ENCODE measurements at regions not wholly inside any gene's neighbourhood (a gene's known extent, or its start where the extent isn't known, plus 50 kb on each side); places are given as distances from the start of the nearest gene placed in this dataset.

GRCh38 chr16:52963212-52963854, 89.4 kb downstream of the CHD9NB start:
- Histone ChIP-seq H3K4me3 (no peak overlapping the region), H3K27me3 (no peaks in the 10 kb centered on the region), H3K9me3 (no peaks in the 10 kb centered on the region), H3K4me1 (no peaks in the 10 kb centered on the region), H3K27ac (no peak overlapping the region), H3K36me3 (no peaks in the 10 kb centered on the region)
- DNase-seq, result no peak
- intact Hi-C loops (cut with DNase I; ENCODE audit: low total_unique reads), result no loop called here
- 55 to 66% methylated on average over 1 to 3 of the region's 3 CpGs for WGBS, 2 donors (ENCODE audit: low coverage in 1 of 2)
- in situ Hi-C loops (cut with MboI; ENCODE audit: low pct_ligation_motif_present in 1 of 4, low pct_unique_long_range_greater_than_20kb in 1 of 4, low sequenced_read_pairs in 3 of 4), result no loop called here
- no peak for TF ChIP-seq POLR2A (IDR thresholded peaks at IDR 0.05)
- TF ChIP-seq CTCF (IDR thresholded peaks at IDR 0.05), result no peak
- TF ChIP-seq POLR2AphosphoS5 (IDR thresholded peaks at IDR 0.05), result no peak
- no peak for TF ChIP-seq EP300 (IDR thresholded peaks at IDR 0.05; ENCODE audit: low read depth)

DNA sequence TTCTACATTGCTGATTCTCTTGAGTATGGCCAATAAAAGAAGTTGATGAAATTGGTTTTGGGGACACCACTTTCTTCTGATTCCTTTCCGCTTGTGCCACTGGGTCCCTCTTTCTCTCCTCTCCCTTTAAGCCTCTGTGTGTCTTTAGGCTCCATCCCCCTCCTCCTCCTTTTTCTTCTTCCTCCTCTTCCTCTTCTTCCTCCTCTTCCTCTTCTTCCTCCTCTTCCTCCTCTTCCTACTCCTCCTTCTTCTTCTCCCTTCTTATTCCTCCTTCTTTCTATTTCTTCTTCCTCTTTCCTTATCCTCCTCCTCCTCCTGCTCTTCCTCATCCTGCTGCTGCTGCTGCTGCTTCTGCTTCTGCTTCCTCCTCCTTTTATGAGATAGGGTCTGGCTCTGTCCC, 93.7 kb downstream of the CHD9NB start:
- in situ Hi-C loops (cut with MboI; ENCODE audit: low pct_ligation_motif_present in 1 of 4, low pct_unique_long_range_greater_than_20kb in 1 of 4, low sequenced_read_pairs in 3 of 4), result no loop called here

DNA sequence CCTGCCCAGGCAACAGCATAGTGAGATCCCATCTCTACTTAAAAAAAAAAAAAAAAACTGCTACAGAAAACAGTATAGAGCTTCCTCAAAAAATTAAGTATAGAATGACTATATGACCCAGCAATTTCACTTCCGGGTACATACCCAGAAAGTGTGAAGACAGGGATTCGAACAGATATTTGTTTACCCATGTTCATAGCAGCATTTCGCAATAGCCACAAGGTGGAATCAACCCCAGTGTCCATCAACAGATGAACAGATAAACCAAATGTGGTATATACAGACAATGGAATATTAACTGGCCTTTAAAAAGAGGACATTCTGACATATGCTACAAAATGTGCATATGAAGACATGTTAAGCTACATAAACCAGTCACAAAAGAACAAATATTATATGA, 95.5 kb downstream of the CHD9NB start:
- H3K27ac ChIP-seq, result no peak overlapping the region
- intact Hi-C loops (cut with DNase I; ENCODE audit: low total_unique reads), result no loop called here
- H3K4me3 ChIP-seq, result no peak overlapping the region
- no peaks in the 10 kb centered on the region for H3K9me3 ChIP-seq
- peaks cover 0 to 9% (median 0%) of the 10 kb centered on the region in 4 donors for H3K4me1 ChIP-seq
- TF ChIP-seq POLR2AphosphoS5 (IDR thresholded peaks at IDR 0.05) (no peak), EP300 (IDR thresholded peaks at IDR 0.05; ENCODE audit: low read depth) (no peak), CTCF (IDR thresholded peaks at IDR 0.05) (no peak), POLR2A (IDR thresholded peaks at IDR 0.05) (no peak)
- H3K36me3 ChIP-seq, result no peaks in the 10 kb centered on the region
- in situ Hi-C loops (cut with MboI; ENCODE audit: low pct_ligation_motif_present in 1 of 4, low pct_unique_long_range_greater_than_20kb in 1 of 4, low sequenced_read_pairs in 3 of 4), result no loop called here
- WGBS, 2 donors (ENCODE audit: low coverage in 1 of 2), result 74 to 76% methylated on average over 3 of the region's 3 CpGs
- no peaks in the 10 kb centered on the region for H3K27me3 ChIP-seq
- no peak for DNase-seq

More for the DNA sequence above, 93.7 kb downstream of the CHD9NB start:
- Histone ChIP-seq H3K9me3 (no peaks in the 10 kb centered on the region), H3K4me3 (no peak overlapping the region), H3K27me3 (no peaks in the 10 kb centered on the region), H3K36me3 (no peaks in the 10 kb centered on the region), H3K27ac (no peak overlapping the region), H3K4me1 (peaks cover 0 to 5% (median 0%) of the 10 kb centered on the region in 4 donors)
- intact Hi-C loops (cut with DNase I; ENCODE audit: low total_unique reads), result no loop called here
- WGBS, 2 donors (ENCODE audit: low coverage in 1 of 2), result 100% methylated on average over 1 of the region's 1 CpG
- TF ChIP-seq CTCF (IDR thresholded peaks at IDR 0.05) (no peak), EP300 (IDR thresholded peaks at IDR 0.05; ENCODE audit: low read depth) (no peak), POLR2A (IDR thresholded peaks at IDR 0.05) (no peak), POLR2AphosphoS5 (IDR thresholded peaks at IDR 0.05) (no peak)
- no peak for DNase-seq

GRCh38 chr16:52956044-52956443, 96.7 kb downstream of the CHD9NB start:
- Histone ChIP-seq H3K4me1 (peaks cover 0 to 9% (median 0%) of the 10 kb centered on the region in 4 donors), H3K36me3 (no peaks in the 10 kb centered on the region), H3K9me3 (no peaks in the 10 kb centered on the region), H3K4me3 (no peak overlapping the region), H3K27ac (no peak overlapping the region), H3K27me3 (no peaks in the 10 kb centered on the region)
- intact Hi-C loops (cut with DNase I; ENCODE audit: low total_unique reads), result no loop called here
- WGBS, 2 donors (ENCODE audit: low coverage in 1 of 2), result 75 to 92% methylated on average over 1 of the region's 1 CpG
- no peak for DNase-seq
- in situ Hi-C loops (cut with MboI; ENCODE audit: low pct_ligation_motif_present in 1 of 4, low pct_unique_long_range_greater_than_20kb in 1 of 4, low sequenced_read_pairs in 3 of 4), result no loop called here
- TF ChIP-seq CTCF (IDR thresholded peaks at IDR 0.05), result no peak

All from transverse colon (tissue), 4 donors.